Kidney glomerular epithelial cell (primary cell): ENCODE measurements at regions not wholly inside any gene's neighbourhood (a gene's known extent, or its start where the extent isn't known, plus 50 kb on each side); places are given as distances from the start of the nearest gene placed in this dataset.

Source experiments
- DNase-seq: peaks from one replicate; lab custom pipeline; 2025; lab: John Stamatoyannopoulos, UW

- no peak for DNase-seq
These were observed 471.5 kb upstream of the AGTR1 start for GRCh38 chr3:148226246-148226645.

- no peak for DNase-seq
These were observed 470.2 kb upstream of the AGTR1 start for GRCh38 chr3:148227534-148227933.

GRCh38 chr3:148229107-148229506 is 468.6 kb upstream of the AGTR1 start:
- no peak for DNase-seq

GRCh38 chr3:148230473-148230872 is 467.2 kb upstream of the AGTR1 start:
- DNase-seq = no peak

- no peak for DNase-seq
These were observed 465.3 kb upstream of the AGTR1 start for GRCh38 chr3:148232389-148232788.

- no peak for DNase-seq
These were observed 464.3 kb upstream of the AGTR1 start for GRCh38 chr3:148233403-148233802.

GRCh38 chr3:148234536-148234935 is 463.2 kb upstream of the AGTR1 start:
- DNase-seq = no peak

- no peak for DNase-seq
These were observed 462.1 kb upstream of the AGTR1 start for GRCh38 chr3:148235566-148235965.

GRCh38 chr3:148238421-148238821 is 459.3 kb upstream of the AGTR1 start:
- DNase-seq = no peak

GRCh38 chr3:148240351-148240750 is 457.4 kb upstream of the AGTR1 start:
- DNase-seq = no peak

- DNase-seq = no peak
These were observed 454.1 kb upstream of the AGTR1 start for GRCh38 chr3:148243609-148244008.

- DNase-seq = no peak
These were observed 451.3 kb upstream of the AGTR1 start for GRCh38 chr3:148246291-148246923.

- no peak for DNase-seq
These were observed 444.0 kb upstream of the AGTR1 start for GRCh38 chr3:148253713-148254112.

GRCh38 chr3:148254402-148254801 is 443.3 kb upstream of the AGTR1 start:
- no peak for DNase-seq

GRCh38 chr3:148255981-148256969 is 441.4 kb upstream of the AGTR1 start:
- DNase-seq = no peak

GRCh38 chr3:148262980-148263379 is 434.7 kb upstream of the AGTR1 start:
- DNase-seq = no peak

GRCh38 chr3:148265841-148266240 is 431.9 kb upstream of the AGTR1 start:
- no peak for DNase-seq

- DNase-seq = no peak
These were observed 431.4 kb upstream of the AGTR1 start for GRCh38 chr3:148266341-148266740.

- DNase-seq = no peak
These were observed 427.9 kb upstream of the AGTR1 start for GRCh38 chr3:148269816-148270215.

- DNase-seq = no peak
These were observed 417.0 kb upstream of the AGTR1 start for GRCh38 chr3:148280623-148281242.

GRCh38 chr3:148289159-148289558 is 408.5 kb upstream of the AGTR1 start:
- DNase-seq = no peak

- no peak for DNase-seq
These were observed 400.7 kb upstream of the AGTR1 start for GRCh38 chr3:148297013-148297412.

GRCh38 chr3:148307443-148307843 is 390.3 kb upstream of the AGTR1 start:
- no peak for DNase-seq
